Skin epidermis (tissue), 12 donors: ENCODE measurements at regions not wholly inside any gene's neighbourhood (a gene's known extent, or its start where the extent isn't known, plus 50 kb on each side); places are given as distances from the start of the nearest gene placed in this dataset.

ENCODE experiments used
- H3K27ac ChIP-seq, 21 experiments: fragments of 200-600 bp; sonication (generic) in 11 of 21; one replicate each; pipeline ENCODE4 v1.5.0; 2020; ENCODE audit warnings: mild to moderate bottlenecking in 3 of 21, inconsistent platforms in 2 of 21, moderate library complexity in 2 of 21
- H3K4me3 ChIP-seq, 7 experiments: fragments of 200-600 bp; sonication (generic) in 2 of 7; one replicate each; pipeline ENCODE4 v1.5.0; 2020; ENCODE audit warnings: inconsistent platforms in 2 of 7, mild to moderate bottlenecking in 2 of 7, moderate library complexity in 1 of 7

- Histone ChIP-seq H3K4me3 (no peak overlapping the region), H3K27ac (no peak overlapping the region)
Measured at GRCh38 chr6:19463250-19463649, 373.9 kb upstream of the ID4 start.

- no peak overlapping the region for H3K4me3 ChIP-seq
- H3K27ac ChIP-seq = no peak overlapping the region
Measured at GRCh38 chr6:19463925-19464324, 373.2 kb upstream of the ID4 start.

- peak overlapping the region in 2 of 21 experiments; percentile 3 to 8 for H3K27ac ChIP-seq
- no peak overlapping the region for H3K4me3 ChIP-seq
Measured at GRCh38 chr6:19465256-19465655, 371.9 kb upstream of the ID4 start.

- Histone ChIP-seq H3K4me3 (no peak overlapping the region), H3K27ac (peak overlapping the region in 1 of 21 experiments; percentile 8)
Measured at GRCh38 chr6:19465760-19466159, 371.4 kb upstream of the ID4 start.

GRCh38 chr6:19470333-19470732, 366.8 kb upstream of the ID4 start:
- H3K27ac ChIP-seq = no peak overlapping the region
- H3K4me3 ChIP-seq = no peak overlapping the region

GRCh38 chr6:19472153-19472552, 365.0 kb upstream of the ID4 start:
- H3K4me3 ChIP-seq = no peak overlapping the region
- H3K27ac ChIP-seq = no peak overlapping the region

- Histone ChIP-seq H3K27ac (no peak overlapping the region), H3K4me3 (no peak overlapping the region)
Measured at GRCh38 chr6:19472850-19473249, 364.3 kb upstream of the ID4 start.

GRCh38 chr6:19477563-19477962, 359.6 kb upstream of the ID4 start:
- no peak overlapping the region for H3K4me3 ChIP-seq

GRCh38 chr6:19478273-19478672, 358.9 kb upstream of the ID4 start:
- peak overlapping the region in 3 of 21 experiments; percentile 2 to 26 (median 17) for H3K27ac ChIP-seq
- H3K4me3 ChIP-seq = no peak overlapping the region

More at GRCh38 chr6:19477563-19477962, 359.6 kb upstream of the ID4 start:
- no peak overlapping the region for H3K27ac ChIP-seq

- Histone ChIP-seq H3K4me3 (no peak overlapping the region), H3K27ac (peak overlapping the region in 2 of 21 experiments; percentile 2 to 17)
Measured at GRCh38 chr6:19478992-19479391, 358.2 kb upstream of the ID4 start.

GRCh38 chr6:19479551-19479950, 357.6 kb upstream of the ID4 start:
- no peak overlapping the region for H3K27ac ChIP-seq
- H3K4me3 ChIP-seq = no peak overlapping the region

- H3K4me3 ChIP-seq = no peak overlapping the region
- no peak overlapping the region for H3K27ac ChIP-seq
Measured at GRCh38 chr6:19492636-19493405, 344.3 kb upstream of the ID4 start.

- Histone ChIP-seq H3K4me3 (no peak overlapping the region), H3K27ac (no peak overlapping the region)
Measured at GRCh38 chr6:19501737-19502245, 335.4 kb upstream of the ID4 start.

GRCh38 chr6:19502301-19502700, 334.9 kb upstream of the ID4 start:
- no peak overlapping the region for H3K27ac ChIP-seq
- H3K4me3 ChIP-seq = no peak overlapping the region

- Histone ChIP-seq H3K27ac (no peak overlapping the region), H3K4me3 (no peak overlapping the region)
Measured at GRCh38 chr6:19515939-19516338, 321.2 kb upstream of the ID4 start.

GRCh38 chr6:19519941-19520340, 317.2 kb upstream of the ID4 start:
- H3K4me3 ChIP-seq = no peak overlapping the region
- H3K27ac ChIP-seq = no peak overlapping the region

GRCh38 chr6:19524366-19525186, 312.6 kb upstream of the ID4 start:
- Histone ChIP-seq H3K4me3 (no peak overlapping the region), H3K27ac (no peak overlapping the region)

- H3K27ac ChIP-seq = no peak overlapping the region
- no peak overlapping the region for H3K4me3 ChIP-seq
Measured at GRCh38 chr6:19525673-19526072, 311.5 kb upstream of the ID4 start.

- no peak overlapping the region for H3K27ac ChIP-seq
- no peak overlapping the region for H3K4me3 ChIP-seq
Measured at GRCh38 chr6:19530188-19530587, 307.0 kb upstream of the ID4 start.

- Histone ChIP-seq H3K4me3 (no peak overlapping the region), H3K27ac (no peak overlapping the region)
Measured at GRCh38 chr6:19535351-19535750, 301.8 kb upstream of the ID4 start.

GRCh38 chr6:19536838-19537237, 300.3 kb upstream of the ID4 start:
- Histone ChIP-seq H3K27ac (no peak overlapping the region), H3K4me3 (no peak overlapping the region)
